ENCODE measurements at regions not wholly inside any gene's neighbourhood (a gene's known extent, or its start where the extent isn't known, plus 50 kb on each side); places are given as distances from the start of the nearest gene placed in this dataset.

GRCh38 chr3:190733591-190734146 is 128.8 kb downstream of the GMNC start:
- no peak for TF ChIP-seq CTCF (conservative IDR thresholded peaks at IDR 0.05; ENCODE audit: low read length)
- Histone ChIP-seq H3K9me2 (ENCODE audit: insufficient read depth, low read length) (no peaks in the 10 kb centered on the region), H3K79me2 (ENCODE audit: insufficient read depth, low read depth, low read length) (no peaks in the 10 kb centered on the region), H3K4me1 (ENCODE audit: insufficient read depth, low read length, poor library complexity, severe bottlenecking) (no peaks in the 10 kb centered on the region), H3K4me2 (ENCODE audit: low read length) (no peak overlapping the region), H3K36me3 (ENCODE audit: insufficient read depth, low read length) (no peaks in the 10 kb centered on the region), H4K20me1 (ENCODE audit: insufficient read depth, low read length) (no peaks in the 10 kb centered on the region), H3K9me3 (ENCODE audit: low read length) (no peaks in the 10 kb centered on the region), H2AFZ (ENCODE audit: low read length) (no peak overlapping the region), H3K27ac (ENCODE audit: low read depth, low read length, poor library complexity, severe bottlenecking) (no peak overlapping the region), H3K4me3 (ENCODE audit: low read depth, low read length, poor library complexity, severe bottlenecking) (no peak overlapping the region)
- intact Hi-C loops (cut with micrococcal nuclease; ENCODE audit: unreplicated experiment) = no loop called here
- BruUV-seq (replicated peaks) = no TSS peak
- no peak for DNase-seq (ENCODE audit: low spot score)
- CTCF ChIA-PET (ENCODE audit: unreplicated experiment) = no interaction called here
- POLR2A ChIA-PET = interaction anchor here (0.6 to 1.7 kb wide), 4 partner anchors 12 to 72 kb away, joined by 3 to 5 read pairs (median 3); no protein-coding TSS in a partner anchor

GRCh38 chr3:190731596-190731995 is 130.9 kb downstream of the GMNC start:
- H3K4me3 ChIP-seq (ENCODE audit: low read depth, low read length, poor library complexity, severe bottlenecking) = no peak overlapping the region
- H3K36me3 ChIP-seq (ENCODE audit: insufficient read depth, low read length) = no peaks in the 10 kb centered on the region
- CTCF ChIA-PET (ENCODE audit: unreplicated experiment) = no interaction called here
- no peaks in the 10 kb centered on the region for H3K9me3 ChIP-seq (ENCODE audit: low read length)
- BruUV-seq (replicated peaks) = no TSS peak
- H3K9me2 ChIP-seq (ENCODE audit: insufficient read depth, low read length) = no peaks in the 10 kb centered on the region
- POLR2A ChIA-PET = interaction anchor here (1.4 kb wide), 1 partner anchor 11 kb away, joined by 3 read pairs; no protein-coding TSS in a partner anchor
- H3K4me2 ChIP-seq (ENCODE audit: low read length) = no peak overlapping the region
- no peaks in the 10 kb centered on the region for H3K79me2 ChIP-seq (ENCODE audit: insufficient read depth, low read depth, low read length)
- no peak overlapping the region for H3K27ac ChIP-seq (ENCODE audit: low read depth, low read length, poor library complexity, severe bottlenecking)
- no peak for DNase-seq (ENCODE audit: low spot score)
- no peaks in the 10 kb centered on the region for H4K20me1 ChIP-seq (ENCODE audit: insufficient read depth, low read length)
- intact Hi-C loops (cut with micrococcal nuclease; ENCODE audit: unreplicated experiment) = no loop called here
- no peak overlapping the region for H2AFZ ChIP-seq (ENCODE audit: low read length)
- TF ChIP-seq EZH2phosphoT487 (IDR thresholded peaks at IDR 0.05; ENCODE audit: borderline replicate concordance, low read depth, low read length) (no peak), CTCF (conservative IDR thresholded peaks at IDR 0.05; ENCODE audit: low read length) (no peak)
- no peaks in the 10 kb centered on the region for H3K4me1 ChIP-seq (ENCODE audit: insufficient read depth, low read length, poor library complexity, severe bottlenecking)

- Histone ChIP-seq H2AFZ (ENCODE audit: low read length) (no peak overlapping the region), H3K36me3 (ENCODE audit: insufficient read depth, low read length) (no peaks in the 10 kb centered on the region), H3K4me3 (ENCODE audit: low read depth, low read length, poor library complexity, severe bottlenecking) (no peak overlapping the region), H3K9me3 (ENCODE audit: low read length) (no peaks in the 10 kb centered on the region), H3K4me1 (ENCODE audit: insufficient read depth, low read length, poor library complexity, severe bottlenecking) (no peaks in the 10 kb centered on the region), H3K79me2 (ENCODE audit: insufficient read depth, low read depth, low read length) (no peaks in the 10 kb centered on the region), H4K20me1 (ENCODE audit: insufficient read depth, low read length) (no peaks in the 10 kb centered on the region), H3K4me2 (ENCODE audit: low read length) (no peak overlapping the region), H3K9me2 (ENCODE audit: insufficient read depth, low read length) (no peaks in the 10 kb centered on the region), H3K27ac (ENCODE audit: low read depth, low read length, poor library complexity, severe bottlenecking) (no peak overlapping the region)
- intact Hi-C loops (cut with micrococcal nuclease; ENCODE audit: unreplicated experiment) = no loop called here
- no peak for TF ChIP-seq EZH2phosphoT487 (IDR thresholded peaks at IDR 0.05; ENCODE audit: borderline replicate concordance, low read depth, low read length)
- no peak for TF ChIP-seq CTCF (conservative IDR thresholded peaks at IDR 0.05; ENCODE audit: low read length)
- no peak for DNase-seq (ENCODE audit: low spot score)
- no TSS peak for BruUV-seq (replicated peaks)
- CTCF ChIA-PET (ENCODE audit: unreplicated experiment) = no interaction called here
- POLR2A ChIA-PET = no interaction called here
These were observed 133.8 kb downstream of the GMNC start for GRCh38 chr3:190728574-190729246.

Measured in OCI-LY7 (cell line).